BJ (cell line): ENCODE measurements at regions not wholly inside any gene's neighbourhood (a gene's known extent, or its start where the extent isn't known, plus 50 kb on each side); places are given as distances from the start of the nearest gene placed in this dataset.

Source experiments
- CTCF ChIA-PET: fragments of 350-600 bp; formaldehyde crosslinking; extraction: SDS; loops from one replicate; lab custom pipeline; 2021; ENCODE audit warnings: antibody characterized with exemption, inconsistent platforms; lab: Yijun Ruan, JAX
- POLR2A ChIA-PET: fragments of 300-600 bp; sonication (Branson Sonifier 250); formaldehyde crosslinking; extraction: SDS; loops from one replicate; lab custom pipeline; 2021; ENCODE audit warnings: antibody characterized with exemption; lab: Charles Lee
- DNase-seq: peaks from one replicate; pipeline ENCODE4 v3.0.0-alpha.2; 2011; ENCODE audit warnings: low read depth
- H3K27me3 ChIP-seq: 2 replicates; pipeline ENCODE4 v1.6.0; 2011; ENCODE audit warnings: low read length; ENCODE audit not compliant: control insufficient read depth, insufficient read depth
- H3K36me3 ChIP-seq: 2 replicates; pipeline ENCODE4 v1.5.1; 2011; ENCODE audit warnings: low read length; ENCODE audit not compliant: control insufficient read depth, insufficient read depth
- H3K4me3 ChIP-seq: 2 replicates; pipeline ENCODE4 v1.5.1; 2011; ENCODE audit warnings: low read depth, mild to moderate bottlenecking, control low read depth, low read length
- TF ChIP-seq, protein P1 (sequence below): IDR thresholded peaks from 2 replicates; pipeline ENCODE4 v1.5.1; 2011; ENCODE audit warnings: low read depth, mild to moderate bottlenecking, control low read depth, inconsistent platforms, low read length, moderate library complexity; ENCODE audit not compliant: insufficient read depth

DNA sequence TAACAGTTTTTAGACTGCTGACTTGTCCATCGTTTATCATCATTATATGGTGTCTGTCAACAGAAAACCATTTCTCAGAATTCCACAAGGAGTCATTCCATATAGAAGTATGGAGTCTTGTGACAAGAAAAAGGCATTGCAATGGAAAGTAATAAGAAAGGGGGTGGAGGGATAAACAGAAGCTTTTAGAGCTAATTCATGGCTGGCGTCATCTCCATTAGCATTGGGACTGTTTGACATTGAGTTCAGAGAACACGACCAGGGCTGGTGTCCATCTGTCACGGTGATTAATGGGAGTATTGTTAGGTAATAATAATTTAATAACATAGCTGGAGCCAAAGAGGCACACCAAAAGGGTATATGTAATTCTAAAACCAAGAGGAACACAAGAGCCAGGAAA lies 101.9 kb upstream of the SFRP2 start:
- no peaks in the 10 kb centered on the region for H3K27me3 ChIP-seq
- no peak for DNase-seq
- no peaks in the 10 kb centered on the region for H3K36me3 ChIP-seq
- no peak overlapping the region for H3K4me3 ChIP-seq
- ChIA-PET POLR2A (no interaction called here), CTCF (no interaction called here)
- TF ChIP-seq, protein P1, sequence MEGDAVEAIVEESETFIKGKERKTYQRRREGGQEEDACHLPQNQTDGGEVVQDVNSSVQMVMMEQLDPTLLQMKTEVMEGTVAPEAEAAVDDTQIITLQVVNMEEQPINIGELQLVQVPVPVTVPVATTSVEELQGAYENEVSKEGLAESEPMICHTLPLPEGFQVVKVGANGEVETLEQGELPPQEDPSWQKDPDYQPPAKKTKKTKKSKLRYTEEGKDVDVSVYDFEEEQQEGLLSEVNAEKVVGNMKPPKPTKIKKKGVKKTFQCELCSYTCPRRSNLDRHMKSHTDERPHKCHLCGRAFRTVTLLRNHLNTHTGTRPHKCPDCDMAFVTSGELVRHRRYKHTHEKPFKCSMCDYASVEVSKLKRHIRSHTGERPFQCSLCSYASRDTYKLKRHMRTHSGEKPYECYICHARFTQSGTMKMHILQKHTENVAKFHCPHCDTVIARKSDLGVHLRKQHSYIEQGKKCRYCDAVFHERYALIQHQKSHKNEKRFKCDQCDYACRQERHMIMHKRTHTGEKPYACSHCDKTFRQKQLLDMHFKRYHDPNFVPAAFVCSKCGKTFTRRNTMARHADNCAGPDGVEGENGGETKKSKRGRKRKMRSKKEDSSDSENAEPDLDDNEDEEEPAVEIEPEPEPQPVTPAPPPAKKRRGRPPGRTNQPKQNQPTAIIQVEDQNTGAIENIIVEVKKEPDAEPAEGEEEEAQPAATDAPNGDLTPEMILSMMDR, result no peak

DNA sequence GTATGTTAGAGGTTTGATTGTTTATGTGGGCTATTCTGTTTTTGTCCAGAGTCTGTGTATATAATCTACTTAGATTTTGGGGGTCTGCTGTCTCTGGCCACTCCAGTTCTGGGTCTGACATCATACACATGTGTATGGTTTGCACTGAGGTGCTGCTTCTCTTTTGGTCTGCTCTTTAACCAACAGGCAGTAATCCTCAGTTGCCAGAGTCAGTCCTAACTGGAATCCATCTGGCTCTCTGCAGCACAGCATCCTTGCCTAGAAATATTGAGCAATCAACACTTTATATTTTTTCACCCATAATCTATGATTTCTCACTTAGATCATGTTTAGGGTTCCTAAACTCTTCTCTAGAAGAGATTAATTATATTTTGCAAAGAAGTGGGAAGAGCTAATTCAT lies 98.3 kb upstream of the SFRP2 start:
- H3K36me3 ChIP-seq, result no peaks in the 10 kb centered on the region
- ChIA-PET POLR2A (no interaction called here), CTCF (no interaction called here)
- DNase-seq, result no peak
- no peak overlapping the region for H3K4me3 ChIP-seq
- no peaks in the 10 kb centered on the region for H3K27me3 ChIP-seq
- TF ChIP-seq, protein P1, result no peak

DNA sequence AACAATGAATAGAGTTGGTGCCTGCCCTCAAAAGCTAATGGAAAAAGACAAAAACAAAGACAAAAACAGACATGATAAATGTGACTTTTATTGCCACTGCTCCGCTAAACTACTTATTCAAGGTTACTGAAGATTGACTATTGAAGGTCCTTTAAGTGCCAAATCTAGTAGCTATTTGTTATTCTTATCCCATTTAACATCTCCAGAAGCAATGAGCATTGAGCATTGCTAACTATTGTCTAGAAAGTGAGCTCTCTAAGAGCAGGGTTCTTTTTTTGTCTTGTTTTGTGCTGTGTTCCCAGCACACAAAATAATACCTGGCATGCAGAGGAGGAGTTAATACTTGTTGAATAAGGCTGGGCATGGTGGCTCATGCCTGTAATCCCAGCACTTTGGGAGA lies 95.4 kb upstream of the SFRP2 start:
- POLR2A ChIA-PET, result no interaction called here
- no peak for DNase-seq
- CTCF ChIA-PET, result no interaction called here

DNA sequence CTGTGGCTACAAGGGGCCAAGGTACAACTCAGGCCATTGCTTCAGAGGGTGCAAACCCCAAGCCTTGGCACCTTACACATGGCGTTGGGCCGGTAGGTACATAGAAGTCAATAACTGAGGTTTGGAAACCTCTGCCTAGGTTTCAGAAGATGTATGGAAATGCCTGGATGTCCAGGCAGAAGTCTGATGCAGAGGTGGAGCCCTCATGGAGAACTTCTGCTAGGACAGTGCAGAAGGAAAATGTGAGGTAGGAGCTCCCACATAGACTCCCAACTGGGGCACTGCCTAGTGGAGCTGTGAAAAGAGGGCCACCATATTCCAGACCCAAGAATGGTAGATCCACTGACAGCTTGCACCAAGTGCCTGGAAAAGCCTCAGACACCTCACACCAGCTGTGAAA lies 92.1 kb upstream of the SFRP2 start:
- Histone ChIP-seq H3K27me3 (no peaks in the 10 kb centered on the region), H3K4me3 (no peak overlapping the region), H3K36me3 (no peaks in the 10 kb centered on the region)
- POLR2A ChIA-PET, result no interaction called here
- no peak for DNase-seq
- CTCF ChIA-PET, result no interaction called here
- TF ChIP-seq, protein P1, result no peak

More for the DNA sequence above, 95.4 kb upstream of the SFRP2 start:
- TF ChIP-seq, protein P1, result no peak
- H3K27me3 ChIP-seq, result no peaks in the 10 kb centered on the region
- H3K4me3 ChIP-seq, result no peak overlapping the region
- no peaks in the 10 kb centered on the region for H3K36me3 ChIP-seq

DNA sequence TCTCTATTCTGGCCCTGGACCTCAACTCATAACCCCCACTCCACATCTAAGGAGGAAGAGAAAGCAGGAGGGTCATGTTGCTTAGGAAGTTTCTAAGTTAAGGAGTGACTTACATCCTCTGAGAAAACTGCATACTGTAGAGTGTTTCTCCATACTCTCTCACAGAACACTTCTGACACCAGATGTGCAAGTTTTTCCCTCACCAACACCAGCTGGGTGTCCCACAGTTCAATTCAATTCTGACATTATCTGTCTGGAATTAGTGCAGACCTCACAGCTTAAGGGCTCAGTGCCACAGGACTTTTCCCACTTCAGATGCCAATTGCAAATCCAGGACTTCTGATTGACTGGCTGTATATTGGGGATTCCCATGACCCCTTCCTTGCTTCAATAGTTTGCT lies 89.0 kb upstream of the SFRP2 start:
- POLR2A ChIA-PET, result no interaction called here
- Histone ChIP-seq H3K4me3 (no peak overlapping the region), H3K36me3 (no peaks in the 10 kb centered on the region), H3K27me3 (no peaks in the 10 kb centered on the region)
- CTCF ChIA-PET, result no interaction called here
- TF ChIP-seq, protein P1, result no peak
- no peak for DNase-seq
